Subcutaneous abdominal adipose tissue (tissue), 5 donors: ENCODE measurements at regions not wholly inside any gene's neighbourhood (a gene's known extent, or its start where the extent isn't known, plus 50 kb on each side); places are given as distances from the start of the nearest gene placed in this dataset.

Experiments used
- H3K27ac ChIP-seq: one replicate; pipeline ENCODE4 v1.7.0; 2013; ENCODE audit warnings: low read depth, mild to moderate bottlenecking, inconsistent platforms, low read length, moderate library complexity
- H3K27me3 ChIP-seq, 5 donors: one replicate each; pipeline ENCODE4 v1.7.0; 2013; ENCODE audit warnings: low read length in 5 of 5, inconsistent platforms in 1 of 5; ENCODE audit not compliant: control insufficient read depth in 5 of 5, insufficient read depth in 4 of 5
- H3K36me3 ChIP-seq, 5 donors: one replicate each; pipeline ENCODE4 v1.7.0; 2013; ENCODE audit warnings: low read length in 5 of 5; ENCODE audit not compliant: control insufficient read depth in 5 of 5, insufficient read depth in 5 of 5
- H3K4me1 ChIP-seq, 5 donors: one replicate each; pipeline ENCODE4 v1.7.0; 2013; ENCODE audit warnings: low read length in 5 of 5, mild to moderate bottlenecking in 3 of 5, moderate library complexity in 1 of 5; ENCODE audit not compliant: control insufficient read depth in 5 of 5, insufficient read depth in 5 of 5
- H3K4me3 ChIP-seq, 5 donors: one replicate each; pipeline ENCODE4 v1.7.0; 2013; ENCODE audit warnings: low read length in 5 of 5, low read depth in 1 of 5
- H3K9ac ChIP-seq, 5 donors: one replicate each; pipeline ENCODE4 v1.7.0; 2013; ENCODE audit warnings: low read length in 5 of 5, mild to moderate bottlenecking in 4 of 5, moderate library complexity in 3 of 5
- H3K9me3 ChIP-seq, 5 donors: one replicate each; pipeline ENCODE4 v1.7.0; 2013; ENCODE audit warnings: low read length in 5 of 5; ENCODE audit not compliant: control insufficient read depth in 5 of 5
- donor health status: healthy.
- donor health status: healthy.
- donor health status: healthy.
- donor health status: healthy.
- donor health status: healthy.

DNA sequence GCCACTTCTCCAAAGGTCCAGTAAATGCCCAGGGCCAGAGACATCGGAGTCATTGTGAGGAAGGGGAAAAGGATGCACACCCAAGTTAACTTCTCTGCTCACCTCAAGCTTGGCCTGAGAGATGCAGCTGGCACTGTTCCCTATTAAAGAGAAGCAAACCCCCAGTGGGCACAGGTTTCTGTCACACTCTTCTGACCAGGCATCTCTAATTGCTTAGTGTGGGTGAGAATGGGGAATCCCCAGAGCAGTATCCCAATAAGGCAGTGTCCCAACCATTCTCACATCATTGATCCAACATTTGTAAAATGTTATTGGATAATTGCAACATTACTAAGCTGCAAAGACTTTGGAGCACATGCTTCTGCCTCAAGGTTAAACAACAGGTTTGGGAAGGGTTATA, 232.3 kb downstream of the ADGRG6 start:
- no peak overlapping the region for H3K4me3 ChIP-seq

DNA sequence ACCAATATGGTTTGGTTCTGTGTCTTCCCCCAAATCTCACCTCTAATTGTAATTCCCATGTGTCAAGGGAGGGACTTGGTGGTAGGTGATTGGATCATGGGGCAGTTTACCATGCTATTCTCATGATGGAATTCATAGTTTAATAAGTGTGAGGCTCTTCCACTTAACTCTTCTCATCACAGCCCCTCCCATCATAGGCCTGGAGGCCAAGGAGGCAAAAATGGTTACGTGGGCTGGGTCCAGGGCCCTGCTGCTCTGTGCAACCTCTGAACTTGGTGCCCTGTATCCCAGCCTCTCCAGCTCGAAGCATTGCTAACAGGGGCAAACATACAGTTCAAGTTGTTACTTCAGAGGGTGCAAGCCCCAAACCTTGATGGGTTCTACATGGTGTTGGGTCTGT, 232.7 kb downstream of the ADGRG6 start:
- peaks cover 0 to 7% (median 4%) of the 10 kb centered on the region in 5 donors for H3K9me3 ChIP-seq
- no peaks in the 10 kb centered on the region for H3K27me3 ChIP-seq
- no peak overlapping the region for H3K9ac ChIP-seq
- no peak overlapping the region for H3K4me3 ChIP-seq
- no peaks in the 10 kb centered on the region for H3K4me1 ChIP-seq
- H3K36me3 ChIP-seq, result no peaks in the 10 kb centered on the region
- no peak overlapping the region for H3K27ac ChIP-seq

More for the DNA sequence above, 232.3 kb downstream of the ADGRG6 start:
- H3K9ac ChIP-seq, result no peak overlapping the region
- H3K36me3 ChIP-seq, result no peaks in the 10 kb centered on the region
- H3K27ac ChIP-seq, result no peak overlapping the region
- no peaks in the 10 kb centered on the region for H3K4me1 ChIP-seq
- H3K27me3 ChIP-seq, result no peaks in the 10 kb centered on the region
- peaks cover 0 to 7% (median 4%) of the 10 kb centered on the region in 5 donors for H3K9me3 ChIP-seq

DNA sequence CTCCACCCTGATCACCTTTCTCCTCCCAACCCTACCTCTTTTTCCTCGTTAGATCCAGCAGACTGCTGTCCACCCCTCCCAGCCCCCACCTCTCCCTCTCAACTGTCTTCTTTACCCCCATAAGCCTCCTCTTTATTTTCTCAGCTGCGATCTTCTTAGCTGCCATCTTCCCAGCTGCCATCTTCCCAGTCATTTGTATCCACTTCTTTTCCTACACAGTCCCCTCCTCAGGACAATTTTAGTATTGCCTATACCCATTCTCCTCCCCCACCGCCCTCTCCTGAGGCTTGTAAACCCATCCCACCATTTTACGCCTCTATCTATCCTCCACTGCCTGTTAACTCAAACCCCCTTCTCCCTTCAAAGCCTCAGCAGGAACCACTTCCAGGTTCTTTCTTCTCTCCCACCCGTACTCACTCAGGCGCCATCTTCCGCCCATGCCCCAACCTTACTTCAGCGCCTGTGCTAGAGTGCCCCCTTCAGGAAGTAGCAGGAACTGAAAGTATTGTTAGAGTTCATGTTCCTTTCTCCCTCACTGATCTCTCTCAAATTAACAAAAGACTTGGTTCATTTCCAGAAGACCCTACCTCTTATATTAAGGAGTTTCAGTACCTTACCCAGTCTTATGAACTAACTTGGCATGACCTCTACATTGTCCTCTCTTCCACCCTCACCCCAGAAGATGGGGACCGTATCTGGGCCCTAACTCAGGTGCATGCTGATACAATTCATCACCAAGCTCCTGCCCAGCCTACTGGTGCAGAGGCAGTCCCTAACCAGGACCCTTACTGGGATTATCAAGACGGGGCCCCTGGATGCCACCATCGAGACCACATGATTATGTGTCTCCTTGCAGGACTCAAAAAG, 236.0 kb downstream of the ADGRG6 start:
- H3K27me3 ChIP-seq, result no peaks in the 10 kb centered on the region

DNA sequence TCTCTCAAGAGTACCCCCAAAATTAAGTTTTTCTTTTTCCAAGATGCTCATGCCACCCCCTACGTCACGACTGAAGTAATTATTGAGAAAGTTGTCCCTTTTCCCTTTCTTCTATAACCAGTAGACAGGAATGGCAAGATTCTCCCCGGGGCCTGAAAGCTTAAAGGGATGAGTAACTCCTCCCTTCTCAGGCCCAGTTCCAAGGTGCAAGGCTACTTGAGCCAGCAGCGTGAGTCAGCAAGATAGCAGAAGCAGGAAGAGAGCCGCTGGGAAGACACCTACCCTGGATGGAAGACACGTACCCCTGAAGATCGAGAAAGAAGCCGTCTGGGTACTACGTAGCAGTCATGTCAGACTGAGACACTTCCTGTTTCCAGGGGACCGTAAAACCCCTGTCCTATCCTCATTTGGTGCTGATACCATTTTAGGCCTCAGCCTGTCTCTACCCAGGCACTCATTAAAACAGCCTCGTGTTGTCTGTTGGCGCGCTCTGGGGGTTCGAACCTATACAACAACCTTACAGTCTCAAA, 241.0 kb downstream of the ADGRG6 start:
- H3K9ac ChIP-seq, result no peak overlapping the region
- H3K36me3 ChIP-seq, result no peaks in the 10 kb centered on the region
- peak overlapping the region in 2 of 5 donors; percentile 24 to 31 for H3K4me3 ChIP-seq
- H3K27me3 ChIP-seq, result no peaks in the 10 kb centered on the region
- H3K27ac ChIP-seq, result peak overlapping the region; percentile 21
- peaks cover 0 to 8% (median 0%) of the 10 kb centered on the region in 5 donors for H3K4me1 ChIP-seq
- H3K9me3 ChIP-seq, result no peaks in the 10 kb centered on the region

More for the DNA sequence above, 236.0 kb downstream of the ADGRG6 start:
- Histone ChIP-seq H3K4me3 (no peak overlapping the region), H3K4me1 (peaks cover 0 to 5% (median 0%) of the 10 kb centered on the region in 5 donors), H3K36me3 (no peaks in the 10 kb centered on the region), H3K9me3 (peaks cover 0 to 7% (median 4%) of the 10 kb centered on the region in 5 donors), H3K27ac (no peak overlapping the region), H3K9ac (no peak overlapping the region)

DNA sequence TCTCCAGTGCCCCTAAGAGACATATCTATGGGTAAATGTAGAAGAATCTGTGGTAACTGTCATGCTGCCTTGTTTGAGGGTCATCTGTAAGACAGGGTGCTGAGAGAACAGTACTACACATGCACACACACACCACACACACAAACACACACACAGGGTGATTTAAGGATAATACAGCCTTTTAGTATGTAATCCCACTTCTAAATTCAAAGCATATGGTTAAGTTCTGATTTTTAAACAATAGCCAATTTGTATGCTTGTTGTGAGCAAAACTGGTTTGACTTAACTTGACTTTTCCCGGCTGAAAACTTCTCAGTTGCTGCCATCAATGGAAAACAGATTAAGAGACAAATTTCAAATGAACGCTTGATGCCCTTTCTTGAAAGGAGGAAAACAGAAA, 241.8 kb downstream of the ADGRG6 start:
- Histone ChIP-seq H3K4me1 (peaks cover 0 to 8% (median 0%) of the 10 kb centered on the region in 5 donors), H3K36me3 (no peaks in the 10 kb centered on the region), H3K27me3 (no peaks in the 10 kb centered on the region), H3K9me3 (no peaks in the 10 kb centered on the region), H3K9ac (no peak overlapping the region), H3K27ac (no peak overlapping the region), H3K4me3 (no peak overlapping the region)

DNA sequence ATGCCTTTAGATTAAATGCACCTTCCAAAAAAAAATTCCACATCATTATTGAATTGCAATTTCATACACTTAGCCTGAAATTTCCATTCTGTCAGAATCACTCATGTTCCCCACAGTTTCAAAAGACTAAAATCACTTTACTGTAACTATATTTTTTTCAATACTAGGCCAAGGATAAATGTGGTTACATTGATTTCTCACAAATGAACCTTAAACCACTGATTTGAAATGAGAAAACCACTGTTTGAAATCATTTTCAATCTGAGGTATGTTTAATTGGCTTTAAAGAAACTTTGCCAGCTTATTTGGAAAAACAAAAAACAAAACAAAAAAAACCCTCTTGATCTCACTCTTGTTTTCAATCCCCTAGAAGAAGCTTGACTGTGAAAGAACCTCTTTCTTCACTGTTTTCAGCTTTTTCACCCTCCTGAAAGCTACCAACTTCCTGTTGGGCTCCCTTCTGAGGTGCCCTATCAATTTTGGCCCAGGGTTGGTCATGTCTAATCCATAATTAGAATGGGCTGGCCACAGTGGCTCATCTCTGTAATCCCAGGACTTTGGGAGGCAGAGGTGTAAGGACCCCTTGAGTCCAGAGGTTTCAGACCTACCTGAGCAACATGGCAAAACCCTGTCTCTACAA, 242.5 kb downstream of the ADGRG6 start:
- peaks cover 0 to 8% (median 0%) of the 10 kb centered on the region in 5 donors for H3K4me1 ChIP-seq
- no peaks in the 10 kb centered on the region for H3K27me3 ChIP-seq
- H3K9ac ChIP-seq, result no peak overlapping the region

DNA sequence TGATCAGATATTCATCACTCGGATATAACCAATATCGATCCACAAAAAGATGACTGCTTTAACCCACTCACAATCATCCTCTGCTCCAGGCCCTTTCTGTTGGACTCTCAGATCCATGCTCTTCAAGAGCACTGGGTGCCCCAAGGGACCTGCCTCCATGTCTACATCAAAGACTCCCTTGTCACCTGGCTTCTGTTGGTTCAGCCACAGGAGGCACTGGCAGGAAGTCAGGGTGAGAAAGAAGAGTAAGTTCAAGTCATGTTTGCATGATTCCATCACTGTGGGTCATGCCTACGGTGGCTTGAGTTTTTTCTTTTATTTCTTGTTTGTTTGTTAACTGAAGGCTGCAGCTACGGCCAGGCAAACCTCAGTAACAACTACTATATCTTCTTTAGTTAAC, 243.3 kb downstream of the ADGRG6 start:
- Histone ChIP-seq H3K27ac (no peak overlapping the region), H3K27me3 (no peaks in the 10 kb centered on the region), H3K4me3 (no peak overlapping the region), H3K9ac (no peak overlapping the region), H3K9me3 (no peaks in the 10 kb centered on the region), H3K36me3 (no peaks in the 10 kb centered on the region), H3K4me1 (peaks cover 0 to 8% (median 0%) of the 10 kb centered on the region in 5 donors)

More for the DNA sequence above, 242.5 kb downstream of the ADGRG6 start:
- no peaks in the 10 kb centered on the region for H3K9me3 ChIP-seq
- no peak overlapping the region for H3K4me3 ChIP-seq
- H3K36me3 ChIP-seq, result no peaks in the 10 kb centered on the region
- no peak overlapping the region for H3K27ac ChIP-seq

DNA sequence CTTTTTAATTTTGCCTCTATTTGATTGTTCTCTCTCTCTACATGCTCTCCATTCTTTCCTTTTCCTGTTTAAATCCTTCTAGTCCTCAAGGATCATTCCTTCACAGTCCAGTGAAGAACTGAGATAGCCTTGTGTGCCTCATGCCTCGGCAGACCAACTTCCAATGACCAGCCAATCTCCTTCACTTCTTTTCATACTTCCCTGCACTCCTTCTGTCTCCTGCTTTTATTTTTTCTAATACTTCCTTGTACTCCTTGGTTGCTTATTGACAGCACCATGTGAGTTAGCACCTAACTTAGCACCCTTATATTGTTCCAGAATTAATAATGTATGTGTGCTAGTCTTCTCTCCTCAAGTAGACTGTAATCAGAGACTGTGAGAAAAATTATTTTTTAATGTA, 246.8 kb downstream of the ADGRG6 start:
- Histone ChIP-seq H3K27me3 (peaks cover 0 to 2% (median 0%) of the 10 kb centered on the region in 5 donors), H3K36me3 (no peaks in the 10 kb centered on the region)

DNA sequence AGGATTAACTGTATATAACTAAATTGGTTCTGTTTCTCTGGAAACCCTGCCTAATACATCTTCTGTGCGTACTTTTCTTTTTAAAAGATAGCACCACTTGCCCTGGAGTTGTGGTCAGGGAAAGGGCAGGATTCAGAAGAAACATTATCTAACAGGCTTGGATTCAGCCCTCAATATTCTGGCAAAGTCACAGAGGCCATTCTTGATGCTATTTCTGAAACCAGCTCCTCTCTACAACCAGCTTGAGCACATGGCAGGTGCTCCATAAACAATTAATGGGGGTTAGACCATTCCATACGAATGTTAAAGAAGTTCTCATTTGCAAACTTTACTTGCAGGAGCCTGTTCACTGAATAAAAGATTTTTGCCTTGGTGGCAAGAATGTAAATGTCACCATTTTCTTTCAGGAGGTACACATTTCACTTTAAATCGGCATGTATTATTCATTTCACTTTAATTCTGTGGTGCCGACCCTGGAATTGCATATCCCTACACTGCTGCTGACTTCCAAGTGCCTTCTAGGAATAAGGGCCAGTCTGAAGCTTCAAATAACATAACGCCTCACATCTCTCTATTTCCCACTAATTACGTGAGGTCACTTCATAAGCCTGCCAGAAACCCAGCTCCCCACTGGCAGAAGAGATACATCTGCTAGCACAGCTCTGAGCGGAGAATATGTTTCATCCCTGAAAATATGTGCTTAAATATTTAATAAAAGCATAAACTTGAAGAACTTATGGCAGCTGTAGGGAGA, 248.7 kb downstream of the ADGRG6 start:
- Histone ChIP-seq H3K27me3 (peaks cover 0 to 2% (median 0%) of the 10 kb centered on the region in 5 donors), H3K27ac (no peak overlapping the region), H3K9ac (no peak overlapping the region), H3K4me1 (no peaks in the 10 kb centered on the region), H3K36me3 (no peaks in the 10 kb centered on the region), H3K4me3 (no peak overlapping the region), H3K9me3 (no peaks in the 10 kb centered on the region)

More for the DNA sequence above, 246.8 kb downstream of the ADGRG6 start:
- Histone ChIP-seq H3K4me3 (no peak overlapping the region), H3K9me3 (no peaks in the 10 kb centered on the region), H3K27ac (no peak overlapping the region), H3K9ac (no peak overlapping the region), H3K4me1 (no peaks in the 10 kb centered on the region)
